ENCODE measurements at regions not wholly inside any gene's neighbourhood (a gene's known extent, or its start where the extent isn't known, plus 50 kb on each side); places are given as distances from the start of the nearest gene placed in this dataset.
"Not testable (repeated sequence)": the region's sequence is repeated elsewhere in the genome, so short reads cannot be mapped to it uniquely, and the experiment has no call there.

GRCh38 chr9:65397763-65398719 lies 113.0 kb upstream of the FOXD4L5 start:
- not testable (repeated sequence) for TF ChIP-seq CTCF (conservative IDR thresholded peaks at IDR 0.05; ENCODE audit: low read length); EZH2phosphoT487 (IDR thresholded peaks at IDR 0.05; ENCODE audit: borderline replicate concordance)
